Hematopoietic multipotent progenitor cell treated with erythropoietin and hydrocortisone succinate and interleukin-3 and kit ligand, for 6 days (in vitro differentiated cells): ENCODE measurements at regions not wholly inside any gene's neighbourhood (a gene's known extent, or its start where the extent isn't known, plus 50 kb on each side); places are given as distances from the start of the nearest gene placed in this dataset.

Experiments
- DNase-seq: peaks from one replicate; pipeline ENCODE4 v3.0.0-alpha.2; 2015

- no peak for DNase-seq
These were observed 149.3 kb upstream of the GSE1 start for GRCh38 chr16:85463672-85464382.

GRCh38 chr16:85464383-85465305 is 148.5 kb upstream of the GSE1 start:
- DNase-seq, result no peak

GRCh38 chr16:85465328-85466303 is 147.5 kb upstream of the GSE1 start:
- no peak for DNase-seq

- DNase-seq, result no peak
These were observed 146.8 kb upstream of the GSE1 start for GRCh38 chr16:85466304-85466700.

- DNase-seq, result no peak
These were observed 146.1 kb upstream of the GSE1 start for GRCh38 chr16:85466989-85467388.

- DNase-seq, result no peak
These were observed 143.1 kb upstream of the GSE1 start for GRCh38 chr16:85469929-85470590.

GRCh38 chr16:85470873-85471272 is 142.2 kb upstream of the GSE1 start:
- no peak for DNase-seq

GRCh38 chr16:85471469-85472431 is 141.4 kb upstream of the GSE1 start:
- no peak for DNase-seq

- DNase-seq, result no peak
These were observed 140.6 kb upstream of the GSE1 start for GRCh38 chr16:85472514-85472913.

GRCh38 chr16:85473323-85473722 is 139.8 kb upstream of the GSE1 start:
- DNase-seq, result no peak

GRCh38 chr16:85473909-85474620 is 139.1 kb upstream of the GSE1 start:
- DNase-seq, result no peak

GRCh38 chr16:85474621-85475217 is 138.4 kb upstream of the GSE1 start:
- peak; percentile 73 for DNase-seq

GRCh38 chr16:85475233-85475632 is 137.9 kb upstream of the GSE1 start:
- DNase-seq, result no peak

- no peak for DNase-seq
These were observed 137.3 kb upstream of the GSE1 start for GRCh38 chr16:85475691-85476300.

GRCh38 chr16:85476389-85476788 is 136.7 kb upstream of the GSE1 start:
- DNase-seq, result no peak

- no peak for DNase-seq
These were observed 135.2 kb upstream of the GSE1 start for GRCh38 chr16:85477801-85478363.

GRCh38 chr16:85479972-85480726 is 133.0 kb upstream of the GSE1 start:
- peak; percentile 56 for DNase-seq

- DNase-seq, result no peak
These were observed 132.4 kb upstream of the GSE1 start for GRCh38 chr16:85480727-85481101.
